HG03064 (cell line): ENCODE measurements at regions not wholly inside any gene's neighbourhood (a gene's known extent, or its start where the extent isn't known, plus 50 kb on each side); places are given as distances from the start of the nearest gene placed in this dataset.

ENCODE experiments used
- ATAC-seq: cut with Tn5 transposase; IDR thresholded peaks from one replicate; pipeline ENCODE4 v1.9.1; 2021; ENCODE audit warnings: low read depth; ENCODE audit not compliant: unreplicated experiment

GRCh38 chr10:10774416-10774815 is 243.3 kb upstream of the CELF2 start:
- no peak for ATAC-seq

DNA sequence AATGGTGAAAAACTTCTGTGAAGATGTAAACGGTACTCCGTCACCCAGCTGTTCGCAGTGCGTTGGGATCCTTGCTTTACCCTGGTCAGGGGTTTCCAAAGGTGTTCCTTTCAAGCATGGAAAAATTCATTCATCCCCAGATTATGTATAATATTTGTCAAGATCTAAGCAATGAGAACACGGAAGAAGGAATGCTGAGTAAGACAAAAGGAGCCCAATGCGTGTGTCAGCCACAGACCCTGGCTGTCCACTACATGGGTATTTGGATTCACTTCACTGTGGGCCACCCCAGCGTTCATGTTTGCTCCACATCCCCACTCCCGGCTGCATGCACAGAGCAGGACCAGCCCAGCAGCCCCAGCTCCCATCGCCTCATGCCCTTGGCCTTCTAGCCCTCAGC is 241.3 kb upstream of the CELF2 start:
- no peak for ATAC-seq

- no peak for ATAC-seq
These were observed 240.4 kb upstream of the CELF2 start for GRCh38 chr10:10777279-10777678.

- ATAC-seq = no peak
These were observed 239.9 kb upstream of the CELF2 start for GRCh38 chr10:10777723-10778122.

GRCh38 chr10:10778959-10779358 is 238.7 kb upstream of the CELF2 start:
- no peak for ATAC-seq

DNA sequence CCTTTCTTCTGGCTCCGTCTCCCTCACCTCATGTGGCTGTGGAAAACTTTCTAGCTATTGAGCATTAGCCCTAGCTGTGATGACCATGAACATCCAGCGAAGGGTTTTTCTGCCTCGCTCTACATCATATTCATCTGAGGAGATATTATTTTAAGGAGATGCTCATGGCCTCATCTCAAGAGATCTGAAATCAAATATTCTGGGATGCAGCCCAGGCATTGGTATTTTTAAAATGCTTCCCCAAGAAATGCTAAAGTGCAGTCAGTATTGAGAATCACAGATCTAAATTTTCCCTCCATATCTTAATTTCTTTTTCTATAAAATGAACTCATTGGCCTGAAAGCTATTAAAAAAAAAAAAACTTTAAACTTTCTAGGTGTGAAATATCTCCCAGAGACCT is 238.2 kb upstream of the CELF2 start:
- ATAC-seq = no peak

DNA sequence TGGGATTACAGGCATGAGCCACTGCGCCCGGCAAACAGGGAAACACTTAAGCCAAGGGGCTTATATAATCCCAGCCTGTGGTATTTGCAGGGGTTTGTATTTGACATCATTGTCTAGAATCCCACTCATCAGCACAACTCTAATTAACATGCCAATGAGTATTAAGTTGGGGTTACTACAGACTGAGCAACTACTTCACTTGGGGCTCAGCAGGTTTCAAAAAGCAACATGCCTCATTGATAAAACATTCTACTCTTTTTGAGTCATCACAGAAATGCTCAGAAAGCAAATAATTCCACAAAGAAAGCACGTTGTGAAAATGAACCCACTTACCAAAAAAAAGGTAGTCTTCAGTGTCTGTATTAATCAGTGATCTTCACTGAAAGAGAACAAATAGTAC is 236.9 kb upstream of the CELF2 start:
- ATAC-seq = no peak

DNA sequence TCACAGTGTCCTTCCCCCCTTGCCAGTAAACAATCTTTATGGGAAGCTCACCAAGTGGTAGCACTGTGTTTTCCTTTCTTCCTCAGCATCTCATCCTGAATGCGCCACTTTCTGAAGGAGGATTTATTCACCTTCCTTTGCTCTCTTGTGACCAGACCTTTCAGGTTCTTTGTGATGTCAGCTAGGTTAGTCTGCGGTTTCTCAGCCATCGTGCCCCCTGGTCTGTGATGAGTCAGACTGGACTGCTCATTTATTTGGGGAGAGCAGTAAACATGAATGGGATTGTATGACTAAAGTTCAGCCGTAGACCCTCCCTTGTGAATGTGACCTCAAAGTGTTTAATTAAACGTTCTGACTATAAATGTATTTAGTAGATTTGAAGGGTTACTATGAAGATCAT is 235.1 kb upstream of the CELF2 start:
- no peak for ATAC-seq

- no peak for ATAC-seq
These were observed 232.0 kb upstream of the CELF2 start for GRCh38 chr10:10785627-10786026.

- ATAC-seq = no peak
These were observed 231.3 kb upstream of the CELF2 start for GRCh38 chr10:10786109-10787090.

DNA sequence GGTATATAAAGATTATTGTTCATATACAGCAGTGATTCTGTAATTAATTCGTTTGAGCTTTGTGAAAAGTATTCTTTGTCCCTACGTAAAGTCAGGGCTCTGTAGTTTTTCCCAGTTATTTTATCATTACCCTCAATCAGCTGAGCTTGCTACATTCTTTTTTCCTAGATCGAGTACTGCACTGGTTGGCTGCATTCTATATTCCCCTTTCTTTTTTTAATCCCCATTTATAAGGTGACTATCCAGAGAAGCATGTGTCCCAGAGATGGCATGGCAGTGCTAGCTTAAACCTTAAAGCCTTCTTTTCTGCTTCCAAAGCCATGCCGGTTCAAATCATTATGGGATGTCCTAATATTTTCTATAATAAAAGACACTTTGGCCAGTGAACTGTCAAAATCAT is 230.1 kb upstream of the CELF2 start:
- ATAC-seq = no peak

DNA sequence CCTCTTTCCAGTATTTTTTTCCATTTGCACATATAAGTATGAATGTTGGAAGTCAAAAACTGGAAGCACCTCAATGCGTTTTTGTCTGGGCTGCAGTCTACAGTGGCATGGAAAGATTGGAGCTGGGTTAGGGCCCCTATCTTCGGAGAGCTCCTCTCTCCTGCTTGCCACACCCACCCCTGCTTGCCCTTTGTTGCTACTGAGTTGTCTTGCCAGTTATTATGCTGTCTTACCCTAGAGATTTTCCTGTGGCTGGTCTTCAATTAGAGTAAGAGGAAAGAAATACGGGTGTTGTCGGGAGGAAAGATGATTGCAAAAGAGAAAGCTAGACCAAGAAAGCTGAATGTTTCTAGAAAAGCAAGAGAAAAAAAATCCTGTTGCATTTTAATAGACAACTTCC is 228.9 kb upstream of the CELF2 start:
- ATAC-seq = no peak

- no peak for ATAC-seq
These were observed 225.8 kb upstream of the CELF2 start for GRCh38 chr10:10791869-10792268.

DNA sequence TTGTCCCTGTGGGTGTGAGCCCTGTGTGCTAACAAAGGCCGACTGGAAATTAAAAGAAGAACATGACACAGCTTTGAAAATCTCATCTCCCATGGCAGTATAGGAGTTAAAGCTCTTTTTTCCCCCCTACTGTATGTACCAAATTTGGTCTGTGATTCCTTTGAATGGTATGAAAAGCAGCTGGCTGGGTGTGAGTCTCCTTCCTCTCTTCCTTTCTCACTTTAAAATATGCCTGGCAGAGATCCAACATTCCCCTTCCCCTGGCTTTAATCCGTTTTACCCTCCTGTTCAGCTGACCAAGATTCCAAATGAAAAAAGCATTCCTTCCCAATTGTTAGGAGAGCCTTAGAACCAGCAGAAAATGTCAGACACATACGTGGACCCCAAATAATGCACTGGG is 225.0 kb upstream of the CELF2 start:
- ATAC-seq = no peak

DNA sequence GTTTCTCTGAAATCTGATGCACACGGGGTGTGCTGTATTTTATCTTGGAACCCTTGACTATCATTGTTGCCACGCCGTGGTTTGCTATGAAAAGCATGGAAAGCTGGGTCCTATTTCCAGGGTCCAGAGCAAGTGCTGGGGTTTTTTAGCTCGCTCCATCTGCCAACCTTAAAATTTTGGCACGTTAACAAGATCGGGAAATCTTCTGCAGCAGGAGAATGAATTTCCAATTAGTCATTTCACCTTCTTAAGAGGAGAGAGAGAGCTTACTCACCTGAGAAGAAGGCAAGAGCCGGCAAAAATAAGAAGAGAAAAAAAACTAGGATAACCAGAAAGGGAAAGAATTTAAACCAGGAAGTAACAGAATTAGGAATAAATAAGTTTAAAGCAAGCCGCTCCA is 223.6 kb upstream of the CELF2 start:
- ATAC-seq = no peak

DNA sequence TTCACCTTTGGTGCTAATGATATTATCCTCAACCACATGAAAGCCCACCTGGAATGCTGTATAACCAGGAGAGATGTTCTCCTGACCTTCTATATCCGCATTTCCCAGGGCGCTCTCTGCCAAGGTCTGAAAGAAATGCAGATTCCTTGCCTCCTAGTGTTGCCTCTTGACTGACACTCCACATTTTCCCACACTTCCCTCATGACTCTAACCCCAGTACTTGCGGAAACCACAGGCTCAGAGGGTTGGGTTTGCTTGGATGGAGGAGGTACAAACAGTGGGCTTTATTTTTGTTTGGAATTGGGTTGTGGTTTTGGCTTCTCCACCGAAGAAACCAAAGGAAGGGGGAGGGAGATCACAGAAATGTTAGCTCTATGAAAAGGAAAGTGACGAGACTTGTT is 222.9 kb upstream of the CELF2 start:
- ATAC-seq = no peak

- ATAC-seq = no peak
These were observed 221.5 kb upstream of the CELF2 start for GRCh38 chr10:10796061-10796773.

DNA sequence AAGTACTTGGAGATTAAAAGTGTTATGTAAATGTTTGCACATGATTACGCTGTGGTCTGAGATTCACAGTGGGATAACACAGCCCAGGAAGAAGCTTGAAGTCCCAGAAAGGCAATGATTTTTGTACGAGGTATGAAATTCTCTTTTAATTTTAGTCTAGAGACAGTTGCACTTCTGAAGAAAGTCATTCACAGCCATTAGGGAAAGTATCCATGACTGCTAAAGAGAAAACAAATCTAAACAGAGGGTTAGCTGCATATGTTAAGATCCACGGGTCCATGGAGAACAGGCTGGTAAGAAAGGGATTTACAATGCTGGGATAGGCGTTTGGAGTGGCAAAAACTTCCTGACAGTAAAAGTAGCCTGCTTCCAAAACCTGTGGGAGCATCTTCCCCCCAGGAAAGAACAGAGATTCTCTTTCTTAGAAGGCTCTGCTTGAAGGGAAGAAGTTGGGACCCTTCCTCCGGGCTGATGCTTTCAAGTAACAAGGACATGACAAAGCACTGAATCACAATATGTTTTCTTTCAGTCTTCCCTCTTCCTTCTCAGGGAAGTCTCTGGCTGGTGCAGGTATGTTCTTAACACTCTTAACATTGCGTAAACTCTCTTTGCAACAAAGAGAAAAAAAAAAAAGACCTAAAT is 220.8 kb upstream of the CELF2 start:
- no peak for ATAC-seq

DNA sequence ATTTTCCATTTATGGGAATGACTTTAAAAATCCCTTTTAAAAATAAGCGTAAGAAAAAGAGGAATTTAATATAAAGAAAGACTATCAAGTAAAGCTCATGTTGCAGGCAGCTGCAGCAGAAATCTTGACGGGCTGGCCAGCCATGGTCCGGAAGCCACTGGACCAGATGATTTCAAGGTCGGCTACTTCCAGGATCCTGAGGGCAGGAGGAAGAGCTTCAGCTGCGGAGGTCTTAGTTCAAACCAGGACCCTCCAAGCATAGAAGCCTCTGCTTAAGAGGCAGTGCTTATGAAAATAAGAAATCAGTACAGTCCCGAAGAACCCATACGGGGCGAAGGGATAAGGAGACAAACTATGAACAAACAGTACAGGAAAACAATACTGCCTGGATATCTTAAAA is 220.2 kb upstream of the CELF2 start:
- ATAC-seq = no peak

- no peak for ATAC-seq
These were observed 219.4 kb upstream of the CELF2 start for GRCh38 chr10:10798102-10798863.

DNA sequence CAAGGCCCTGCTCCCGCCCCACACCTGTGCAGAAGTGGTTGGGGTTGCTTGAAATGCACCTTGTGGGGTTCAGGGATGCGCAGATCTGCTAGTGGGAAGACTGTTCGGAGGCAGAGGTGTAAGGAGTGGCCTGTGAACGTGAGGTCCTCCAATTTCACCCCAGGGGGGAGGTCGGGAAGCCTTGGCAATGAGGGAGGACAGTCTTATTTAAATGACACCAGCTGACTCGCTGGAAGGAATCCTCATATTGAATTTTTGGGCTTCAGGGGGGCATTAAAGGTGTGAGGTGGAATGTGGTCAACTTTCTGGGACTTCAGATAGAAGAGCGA is 218.8 kb upstream of the CELF2 start:
- ATAC-seq = no peak
